Neuronal stem cell (in vitro differentiated cells): ENCODE measurements at regions not wholly inside any gene's neighbourhood (a gene's known extent, or its start where the extent isn't known, plus 50 kb on each side); places are given as distances from the start of the nearest gene placed in this dataset.
A peak's percentile ranks its signal among the peaks of the same experiment; 100 is the strongest.

Experiments
- DNase-seq: peaks from one replicate; pipeline ENCODE4 v3.0.0-alpha.2; 2013; ENCODE audit warnings: low spot score
- H2AFZ ChIP-seq: one replicate; pipeline ENCODE4 v1.6.1; 2013; ENCODE audit warnings: mild to moderate bottlenecking, low read length, inconsistent platforms
- H2AK5ac ChIP-seq: 2 replicates; pipeline ENCODE4 v1.6.1; 2013; ENCODE audit warnings: low read depth, mild to moderate bottlenecking, inconsistent platforms, low read length, moderate library complexity, mixed read lengths
- H2BK120ac ChIP-seq: 2 replicates; pipeline ENCODE4 v1.6.1; 2013; ENCODE audit warnings: low read depth, mild to moderate bottlenecking, inconsistent platforms, low read length, moderate library complexity, mixed read lengths
- H2BK12ac ChIP-seq: one replicate; pipeline ENCODE4 v1.6.1; 2013; ENCODE audit warnings: low read length, inconsistent platforms
- H2BK15ac ChIP-seq: 2 replicates; pipeline ENCODE4 v1.6.1; 2013; ENCODE audit warnings: mild to moderate bottlenecking, low read length, inconsistent platforms, mixed read lengths
- H2BK5ac ChIP-seq: one replicate; pipeline ENCODE4 v1.6.1; 2013; ENCODE audit warnings: inconsistent platforms, mild to moderate bottlenecking, low read length, moderate library complexity
- H3K14ac ChIP-seq: one replicate; pipeline ENCODE4 v1.6.1; 2013; ENCODE audit warnings: low read length, inconsistent platforms
- H3K18ac ChIP-seq: 2 replicates; pipeline ENCODE4 v1.6.1; 2013; ENCODE audit warnings: low read length, inconsistent platforms
- H3K23ac ChIP-seq: 2 replicates; pipeline ENCODE4 v1.6.1; 2013; ENCODE audit warnings: low read depth, mild to moderate bottlenecking, mixed read lengths, low read length, inconsistent platforms; ENCODE audit not compliant: poor library complexity
- H3K27ac ChIP-seq: replicated peaks from 3 replicates; pipeline ENCODE4 v1.5.1; 2013; ENCODE audit warnings: low read length, inconsistent platforms
- H3K27me3 ChIP-seq, 3 experiments: 2 replicates each; pipeline ENCODE4 v1.6.1; 2013; ENCODE audit warnings: low read length in 3 of 3, mild to moderate bottlenecking in 2 of 3, inconsistent platforms in 1 of 3, low read depth in 1 of 3, mixed read lengths in 1 of 3, moderate library complexity in 1 of 3; ENCODE audit not compliant: control insufficient read depth in 3 of 3, insufficient read depth in 3 of 3
- H3K36me3 ChIP-seq, 2 donors: replicated peaks in 1 of 2; 2 replicates each; pipeline ENCODE4 v1.6.1; 2013; ENCODE audit warnings: low read length in 2 of 2; ENCODE audit not compliant: control insufficient read depth in 2 of 2, insufficient read depth in 2 of 2
- H3K4ac ChIP-seq: 2 replicates; pipeline ENCODE4 v1.6.1; 2013; ENCODE audit warnings: inconsistent platforms, mild to moderate bottlenecking, low read length, moderate library complexity
- H3K4me1 ChIP-seq, 2 donors: 1 replicate in 1 of 2; 2 replicates in 1 of 2; pipeline ENCODE4 v1.6.1; 2013; ENCODE audit warnings: low read length in 2 of 2, low read depth in 1 of 2; ENCODE audit not compliant: control insufficient read depth in 2 of 2, insufficient read depth in 1 of 2
- H3K4me2 ChIP-seq: one replicate; pipeline ENCODE4 v1.6.1; 2013; ENCODE audit warnings: mild to moderate bottlenecking, low read length, inconsistent platforms; ENCODE audit not compliant: insufficient read depth, poor library complexity, severe bottlenecking
- H3K4me3 ChIP-seq, 2 donors: 2 replicates each; pipeline ENCODE4 v1.5.1; 2013; ENCODE audit warnings: low read length in 2 of 2, mild to moderate bottlenecking in 2 of 2, inconsistent platforms in 1 of 2, moderate library complexity in 1 of 2
- H3K79me1 ChIP-seq: one replicate; pipeline ENCODE4 v1.6.1; 2013; ENCODE audit warnings: low read depth, mild to moderate bottlenecking, inconsistent platforms, low read length, moderate library complexity
- H3K9ac ChIP-seq: one replicate; pipeline ENCODE4 v1.6.1; 2013; ENCODE audit warnings: mild to moderate bottlenecking, low read depth, low read length, inconsistent platforms; ENCODE audit not compliant: poor library complexity
- H3K9me3 ChIP-seq, 2 donors: replicated peaks in 1 of 2; 2 replicates each; pipeline versions ENCODE3 to v1.6.1; 2013; ENCODE audit warnings: low read length in 2 of 2, mild to moderate bottlenecking in 2 of 2, inconsistent platforms in 1 of 2, low read depth in 1 of 2, mixed read lengths in 1 of 2, moderate library complexity in 1 of 2; ENCODE audit not compliant: control insufficient read depth in 2 of 2, insufficient read depth in 1 of 2
- H4K8ac ChIP-seq: one replicate; pipeline ENCODE4 v1.6.1; 2013; ENCODE audit warnings: low read depth, mild to moderate bottlenecking, inconsistent platforms, low read length, moderate library complexity
- H4K91ac ChIP-seq: one replicate; pipeline ENCODE4 v1.6.1; 2013; ENCODE audit warnings: low read length, low read depth, mild to moderate bottlenecking, inconsistent platforms; ENCODE audit not compliant: poor library complexity
- WGBS, 2 donors: extraction: QIAGEN DNeasy Blood & Tissue Kit; methylation state at CpG; one replicate each; pipeline ENCODE4 v1.1.7; 2013; ENCODE audit warnings: missing lambda C conversion rate in 2 of 2, mixed read lengths in 1 of 2; ENCODE audit not compliant: insufficient read length in 2 of 2, insufficient replicate concordance in 1 of 2; ENCODE audit errors: extremely low coverage in 2 of 2; 5-methylcytosine and 5-hydroxymethylcytosine counted together

GRCh38 chr2:216787851-216788540, 71.9 kb downstream of the TNP1 start:
- no CpG with 5 or more reads among the region's 7 CpGs for WGBS, 2 donors
- Histone ChIP-seq H3K4me3 (no peak overlapping the region), H2AK5ac (no peak overlapping the region), H3K79me1 (no peaks in the 10 kb centered on the region), H3K4me2 (no peak overlapping the region), H3K4ac (no peak overlapping the region), H3K36me3 (no peaks in the 10 kb centered on the region), H2BK12ac (no peak overlapping the region), H4K8ac (no peak overlapping the region), H3K9me3 (no peaks in the 10 kb centered on the region), H3K23ac (no peak overlapping the region), H2BK5ac (no peak overlapping the region), H3K27ac (peak overlapping the region; percentile 49), H2AFZ (peak overlapping the region; percentile 1), H2BK15ac (no peak overlapping the region), H3K9ac (no peak overlapping the region), H3K4me1 (peaks cover 11 to 18% of the 10 kb centered on the region in 2 donors), H3K18ac (peak overlapping the region; percentile 63), H2BK120ac (no peak overlapping the region), H3K14ac (no peak overlapping the region), H3K27me3 (no peaks in the 10 kb centered on the region), H4K91ac (no peak overlapping the region)
- peak; percentile 11 for DNase-seq

GRCh38 chr2:216786676-216787075, 73.2 kb downstream of the TNP1 start:
- Histone ChIP-seq H2BK5ac (no peak overlapping the region), H3K4me2 (no peak overlapping the region), H3K27ac (no peak overlapping the region), H2AFZ (no peak overlapping the region), H3K4ac (no peak overlapping the region), H2AK5ac (peak overlapping the region; percentile 4), H3K18ac (peak overlapping the region; percentile 5), H3K9ac (no peak overlapping the region), H4K91ac (no peak overlapping the region), H2BK120ac (no peak overlapping the region), H4K8ac (no peak overlapping the region), H3K23ac (no peak overlapping the region), H3K27me3 (no peaks in the 10 kb centered on the region), H2BK12ac (peak overlapping the region; percentile 2), H3K36me3 (no peaks in the 10 kb centered on the region), H3K79me1 (no peaks in the 10 kb centered on the region), H3K4me3 (no peak overlapping the region), H2BK15ac (no peak overlapping the region), H3K9me3 (no peaks in the 10 kb centered on the region), H3K14ac (no peak overlapping the region), H3K4me1 (peaks cover 9 to 13% of the 10 kb centered on the region in 2 donors)
- DNase-seq: no peak
- no CpG with 5 or more reads among the region's 9 CpGs for WGBS, 2 donors

GRCh38 chr2:216784456-216784855, 75.4 kb downstream of the TNP1 start:
- no peak overlapping the region for H3K14ac ChIP-seq
- no peak overlapping the region for H3K9ac ChIP-seq
- no peak overlapping the region for H3K18ac ChIP-seq
- no peak overlapping the region for H3K4me3 ChIP-seq
- no peak overlapping the region for H2BK15ac ChIP-seq
- H3K79me1 ChIP-seq: no peaks in the 10 kb centered on the region
- peak overlapping the region; percentile 0 for H2AFZ ChIP-seq
- no peak overlapping the region for H2BK5ac ChIP-seq
- H3K36me3 ChIP-seq: no peaks in the 10 kb centered on the region
- H4K8ac ChIP-seq: no peak overlapping the region
- H2AK5ac ChIP-seq: no peak overlapping the region
- peaks cover 10 to 13% of the 10 kb centered on the region in 2 donors for H3K4me1 ChIP-seq
- DNase-seq: no peak
- no peak overlapping the region for H3K23ac ChIP-seq
- no peak overlapping the region for H3K4ac ChIP-seq
- H2BK12ac ChIP-seq: no peak overlapping the region
- no peaks in the 10 kb centered on the region for H3K9me3 ChIP-seq
- no peak overlapping the region for H2BK120ac ChIP-seq
- no peaks in the 10 kb centered on the region for H3K27me3 ChIP-seq
- H3K4me2 ChIP-seq: no peak overlapping the region
- no peak overlapping the region for H3K27ac ChIP-seq
- no peak overlapping the region for H4K91ac ChIP-seq
- no CpG with 5 or more reads among the region's 3 CpGs for WGBS, 2 donors

GRCh38 chr2:216781709-216782108, 78.2 kb downstream of the TNP1 start:
- DNase-seq: no peak
- H3K27ac ChIP-seq: no peak overlapping the region
- no peak overlapping the region for H2BK12ac ChIP-seq
- no peak overlapping the region for H3K14ac ChIP-seq
- H3K9ac ChIP-seq: no peak overlapping the region
- H2BK5ac ChIP-seq: no peak overlapping the region
- H4K8ac ChIP-seq: no peak overlapping the region
- no peak overlapping the region for H2BK15ac ChIP-seq
- H2AFZ ChIP-seq: no peak overlapping the region
- H3K18ac ChIP-seq: no peak overlapping the region
- H3K4me1 ChIP-seq: peaks cover 3 to 5% of the 10 kb centered on the region in 2 donors
- H3K79me1 ChIP-seq: no peaks in the 10 kb centered on the region
- no peak overlapping the region for H3K23ac ChIP-seq
- H2AK5ac ChIP-seq: no peak overlapping the region
- no peaks in the 10 kb centered on the region for H3K36me3 ChIP-seq
- no peak overlapping the region for H3K4me2 ChIP-seq
- H3K27me3 ChIP-seq: no peaks in the 10 kb centered on the region
- H3K9me3 ChIP-seq: no peaks in the 10 kb centered on the region
- no peak overlapping the region for H2BK120ac ChIP-seq
- no CpG with 5 or more reads among the region's 4 CpGs for WGBS, 2 donors
- no peak overlapping the region for H4K91ac ChIP-seq
- H3K4me3 ChIP-seq: no peak overlapping the region
- no peak overlapping the region for H3K4ac ChIP-seq
